ENCODE measurements at regions not wholly inside any gene's neighbourhood (a gene's known extent, or its start where the extent isn't known, plus 50 kb on each side); places are given as distances from the start of the nearest gene placed in this dataset.
A peak's percentile ranks its signal among the peaks of the same experiment; 100 is the strongest.

GRCh38 chr2:207254591-207255464 is 89.1 kb upstream of the KLF7 start:
- Histone ChIP-seq H3K4me3 (ENCODE audit: insufficient read depth, low read length) (peak overlapping the region; percentile 49), H4K20me1 (ENCODE audit: insufficient read depth, low read length) (no peaks in the 10 kb centered on the region), H2AFZ (ENCODE audit: low read length) (peak overlapping the region; percentile 55), H3K27me3 (ENCODE audit: insufficient read depth, low read length) (no peaks in the 10 kb centered on the region), H3K27ac (ENCODE audit: low read depth, low read length) (peak overlapping the region; percentile 93), H3K9me3 (ENCODE audit: low read depth, low read length) (no peaks in the 10 kb centered on the region), H3K36me3 (ENCODE audit: insufficient read depth, low read length) (no peaks in the 10 kb centered on the region), H3K79me2 (ENCODE audit: insufficient read depth, low read length) (no peaks in the 10 kb centered on the region), H3K4me1 (ENCODE audit: insufficient read depth, low read length) (peaks cover 86% of the 10 kb centered on the region), H3K4me2 (ENCODE audit: insufficient read depth, low read length) (peak overlapping the region; percentile 75)
- DNase-seq (ENCODE audit: insufficient read length, low spot score, missing footprints): no peak
- TF ChIP-seq CTCF (IDR thresholded peaks at IDR 0.05; ENCODE audit: extremely low read depth, low read depth, low read length): no peak

GRCh38 chr2:207255565-207256470 is 90.1 kb upstream of the KLF7 start:
- Histone ChIP-seq H3K4me3 (ENCODE audit: insufficient read depth, low read length) (no peak overlapping the region), H3K9me3 (ENCODE audit: low read depth, low read length) (no peaks in the 10 kb centered on the region), H2AFZ (ENCODE audit: low read length) (peak overlapping the region; percentile 55), H3K27me3 (ENCODE audit: insufficient read depth, low read length) (no peaks in the 10 kb centered on the region), H3K79me2 (ENCODE audit: insufficient read depth, low read length) (no peaks in the 10 kb centered on the region), H4K20me1 (ENCODE audit: insufficient read depth, low read length) (no peaks in the 10 kb centered on the region), H3K4me2 (ENCODE audit: insufficient read depth, low read length) (peak overlapping the region; percentile 75), H3K27ac (ENCODE audit: low read depth, low read length) (peak overlapping the region; percentile 93), H3K36me3 (ENCODE audit: insufficient read depth, low read length) (no peaks in the 10 kb centered on the region), H3K4me1 (ENCODE audit: insufficient read depth, low read length) (peaks cover 90% of the 10 kb centered on the region)
- TF ChIP-seq CTCF (IDR thresholded peaks at IDR 0.05; ENCODE audit: extremely low read depth, low read depth, low read length): no peak
- DNase-seq (ENCODE audit: insufficient read length, low spot score, missing footprints): no peak

GRCh38 chr2:207256476-207257207 is 90.9 kb upstream of the KLF7 start:
- Histone ChIP-seq H3K79me2 (ENCODE audit: insufficient read depth, low read length) (no peaks in the 10 kb centered on the region), H3K4me2 (ENCODE audit: insufficient read depth, low read length) (no peak overlapping the region), H4K20me1 (ENCODE audit: insufficient read depth, low read length) (no peaks in the 10 kb centered on the region), H3K4me3 (ENCODE audit: insufficient read depth, low read length) (no peak overlapping the region), H2AFZ (ENCODE audit: low read length) (no peak overlapping the region), H3K9me3 (ENCODE audit: low read depth, low read length) (no peaks in the 10 kb centered on the region), H3K27me3 (ENCODE audit: insufficient read depth, low read length) (no peaks in the 10 kb centered on the region), H3K36me3 (ENCODE audit: insufficient read depth, low read length) (no peaks in the 10 kb centered on the region), H3K27ac (ENCODE audit: low read depth, low read length) (peak overlapping the region; percentile 93), H3K4me1 (ENCODE audit: insufficient read depth, low read length) (peaks cover 86% of the 10 kb centered on the region)
- no peak for TF ChIP-seq CTCF (IDR thresholded peaks at IDR 0.05; ENCODE audit: extremely low read depth, low read depth, low read length)
- DNase-seq (ENCODE audit: insufficient read length, low spot score, missing footprints): no peak

Measured in osteoblast (primary cell).